ENCODE measurements at regions not wholly inside any gene's neighbourhood (a gene's known extent, or its start where the extent isn't known, plus 50 kb on each side); places are given as distances from the start of the nearest gene placed in this dataset.
"Not testable (repeated sequence)": the region's sequence is repeated elsewhere in the genome, so short reads cannot be mapped to it uniquely, and the experiment has no call there.

DNA sequence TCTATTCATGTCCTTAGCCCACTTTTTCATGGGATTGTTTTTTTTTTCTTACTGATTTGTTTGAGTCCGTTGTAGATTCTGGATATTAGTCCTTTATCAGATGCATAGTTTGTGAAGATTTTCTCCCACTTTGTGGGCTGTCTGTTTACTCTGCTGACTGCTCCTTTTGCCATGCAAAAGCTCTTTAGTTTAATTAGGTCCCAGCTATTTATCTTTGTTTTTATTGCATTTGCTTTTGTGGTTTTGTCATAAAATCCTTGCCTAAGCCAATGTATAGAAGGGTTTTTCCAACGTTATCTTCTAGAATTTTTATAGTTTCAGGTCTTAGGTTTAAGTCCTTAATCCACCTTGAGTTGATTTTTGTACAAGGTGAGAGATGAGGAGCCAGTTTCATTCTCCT is 358.9 kb downstream of the ADAMTS20 start:
- TF ChIP-seq CTCF (IDR thresholded peaks at IDR 0.05; ENCODE audit: insufficient read depth, low read depth, low read length); EZH2 (IDR thresholded peaks at IDR 0.05; ENCODE audit: insufficient read depth, low read length): not testable (repeated sequence)
